Nephron (organoid): ENCODE measurements at regions not wholly inside any gene's neighbourhood (a gene's known extent, or its start where the extent isn't known, plus 50 kb on each side); places are given as distances from the start of the nearest gene placed in this dataset.

Experiments
- H3K27ac Mint-ChIP-seq, 3 experiments: 2 replicates each; pipeline ENCODE4 v1.8.0; 2020; ENCODE audit warnings: mixed read lengths in 3 of 3, mild to moderate bottlenecking in 2 of 3, moderate library complexity in 1 of 3
- H3K27me3 Mint-ChIP-seq: 2 replicates; pipeline ENCODE4 v1.8.0; 2021; ENCODE audit warnings: low read depth, mild to moderate bottlenecking, moderate library complexity, mixed read lengths
- H3K36me3 Mint-ChIP-seq: 2 replicates; pipeline ENCODE4 v1.8.0; 2020; ENCODE audit warnings: low read depth, mixed read lengths
- H3K4me1 Mint-ChIP-seq: 2 replicates; pipeline ENCODE4 v1.8.0; 2020; ENCODE audit warnings: mixed read lengths
- H3K4me3 Mint-ChIP-seq, 3 experiments: 2 replicates each; pipeline ENCODE4 v1.8.0; 2020; ENCODE audit warnings: mild to moderate bottlenecking in 3 of 3, mixed read lengths in 3 of 3, moderate library complexity in 2 of 3
- H3K9me3 Mint-ChIP-seq: 2 replicates; pipeline ENCODE4 v1.8.0; 2020; ENCODE audit warnings: mixed read lengths
- TF ChIP-seq, protein P1 (sequence below), 3 experiments: fragments of 200-600 bp; sonication (generic); IDR thresholded peaks; one replicate each; pipeline ENCODE4 v1.5.0; 2021; ENCODE audit warnings: antibody characterized with exemption in 3 of 3; ENCODE audit not compliant: unreplicated experiment in 3 of 3

DNA sequence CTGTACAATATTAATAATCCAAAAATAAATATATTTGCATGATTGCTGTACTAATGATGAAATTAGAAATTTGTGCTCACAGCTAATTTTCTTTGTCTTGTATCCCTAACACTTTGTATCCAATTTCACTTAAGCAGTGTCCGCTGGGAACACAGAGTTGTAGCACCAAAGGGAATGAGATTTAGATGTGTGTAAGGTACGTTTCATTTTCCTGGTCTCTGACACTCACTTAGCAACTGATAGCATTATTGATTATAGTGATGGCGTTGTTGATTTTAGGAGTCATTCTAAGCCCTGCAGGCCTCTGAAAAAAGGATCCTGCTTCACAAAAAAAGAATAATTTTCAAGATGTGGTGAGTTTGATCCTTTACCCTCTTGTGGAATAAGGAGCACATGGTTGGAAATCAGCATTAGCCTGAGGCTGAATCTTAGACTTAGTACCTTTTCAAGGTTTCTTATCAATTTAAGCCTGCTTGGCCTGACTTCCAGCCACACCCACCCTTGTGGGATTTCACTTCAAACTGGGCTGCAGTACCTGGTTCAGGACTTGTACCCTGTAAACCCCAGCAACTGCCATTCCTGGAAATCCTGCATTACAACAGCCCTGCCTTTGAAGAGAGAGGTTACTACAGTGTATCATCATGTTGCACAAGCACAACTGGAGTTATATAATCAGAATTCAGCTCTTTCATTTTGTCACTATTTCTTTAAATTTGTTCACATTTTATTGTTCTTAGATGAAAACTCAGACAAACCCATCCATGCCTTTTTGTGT lies 116.2 kb downstream of the RND3 start:
- Mint-ChIP-seq H3K36me3 (no peaks in the 10 kb centered on the region), H3K4me3 (no peak overlapping the region), H3K9me3 (no peaks in the 10 kb centered on the region), H3K27ac (no peak overlapping the region), H3K27me3 (peaks cover 4% of the 10 kb centered on the region), H3K4me1 (no peaks in the 10 kb centered on the region)
- TF ChIP-seq, protein P1, sequence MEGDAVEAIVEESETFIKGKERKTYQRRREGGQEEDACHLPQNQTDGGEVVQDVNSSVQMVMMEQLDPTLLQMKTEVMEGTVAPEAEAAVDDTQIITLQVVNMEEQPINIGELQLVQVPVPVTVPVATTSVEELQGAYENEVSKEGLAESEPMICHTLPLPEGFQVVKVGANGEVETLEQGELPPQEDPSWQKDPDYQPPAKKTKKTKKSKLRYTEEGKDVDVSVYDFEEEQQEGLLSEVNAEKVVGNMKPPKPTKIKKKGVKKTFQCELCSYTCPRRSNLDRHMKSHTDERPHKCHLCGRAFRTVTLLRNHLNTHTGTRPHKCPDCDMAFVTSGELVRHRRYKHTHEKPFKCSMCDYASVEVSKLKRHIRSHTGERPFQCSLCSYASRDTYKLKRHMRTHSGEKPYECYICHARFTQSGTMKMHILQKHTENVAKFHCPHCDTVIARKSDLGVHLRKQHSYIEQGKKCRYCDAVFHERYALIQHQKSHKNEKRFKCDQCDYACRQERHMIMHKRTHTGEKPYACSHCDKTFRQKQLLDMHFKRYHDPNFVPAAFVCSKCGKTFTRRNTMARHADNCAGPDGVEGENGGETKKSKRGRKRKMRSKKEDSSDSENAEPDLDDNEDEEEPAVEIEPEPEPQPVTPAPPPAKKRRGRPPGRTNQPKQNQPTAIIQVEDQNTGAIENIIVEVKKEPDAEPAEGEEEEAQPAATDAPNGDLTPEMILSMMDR (IDR thresholded peaks at IDR 0.05; ENCODE audit: unreplicated experiment in 3 of 3), result no peak

DNA sequence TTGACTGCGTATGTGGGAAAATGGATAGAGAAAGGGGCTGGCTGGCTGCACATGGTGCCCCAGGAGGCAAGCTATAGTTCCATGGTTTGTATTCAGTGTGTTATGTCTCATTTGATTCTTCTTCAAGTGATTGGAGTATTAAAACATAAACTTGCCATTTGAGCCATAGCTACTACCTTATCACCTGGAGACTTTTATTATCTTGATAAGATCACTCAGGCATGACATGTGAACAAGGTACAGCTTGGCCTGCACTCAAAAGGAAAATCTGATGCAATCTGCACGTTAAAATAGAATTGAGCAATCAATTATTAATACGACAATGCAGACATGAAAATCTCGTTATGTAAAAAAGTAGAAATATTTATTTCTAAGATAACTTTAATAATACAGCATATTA lies 116.9 kb downstream of the RND3 start:
- TF ChIP-seq, protein P1 (IDR thresholded peaks at IDR 0.05; ENCODE audit: unreplicated experiment in 3 of 3), result no peak
- Mint-ChIP-seq H3K4me1 (no peaks in the 10 kb centered on the region), H3K27ac (no peak overlapping the region), H3K4me3 (no peak overlapping the region), H3K9me3 (no peaks in the 10 kb centered on the region), H3K36me3 (no peaks in the 10 kb centered on the region), H3K27me3 (peaks cover 4% of the 10 kb centered on the region)

DNA sequence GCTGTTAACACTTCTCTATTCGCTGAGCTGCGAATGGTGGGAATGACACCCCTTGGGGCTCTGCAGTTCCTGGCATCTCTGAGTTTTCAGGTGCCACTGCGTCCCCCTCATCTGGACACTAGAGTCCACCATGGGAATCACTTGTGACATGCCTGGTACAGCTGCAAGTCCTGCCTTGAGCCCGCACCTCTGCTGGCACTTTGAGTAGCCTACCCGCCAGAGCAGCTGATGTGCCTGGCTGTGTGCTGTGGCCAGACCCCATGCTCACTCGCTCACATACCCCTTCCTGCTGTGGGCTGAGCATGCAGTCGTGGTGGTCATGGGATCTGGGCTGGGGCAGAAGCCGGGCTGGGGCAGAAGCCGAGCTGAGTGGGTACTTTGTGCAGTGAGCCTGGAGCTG lies 117.6 kb downstream of the RND3 start:
- Mint-ChIP-seq H3K4me3 (no peak overlapping the region), H3K27me3 (peaks cover 4% of the 10 kb centered on the region), H3K27ac (no peak overlapping the region), H3K9me3 (no peaks in the 10 kb centered on the region), H3K36me3 (no peaks in the 10 kb centered on the region), H3K4me1 (no peaks in the 10 kb centered on the region)
- TF ChIP-seq, protein P1 (IDR thresholded peaks at IDR 0.05; ENCODE audit: unreplicated experiment in 3 of 3), result no peak

DNA sequence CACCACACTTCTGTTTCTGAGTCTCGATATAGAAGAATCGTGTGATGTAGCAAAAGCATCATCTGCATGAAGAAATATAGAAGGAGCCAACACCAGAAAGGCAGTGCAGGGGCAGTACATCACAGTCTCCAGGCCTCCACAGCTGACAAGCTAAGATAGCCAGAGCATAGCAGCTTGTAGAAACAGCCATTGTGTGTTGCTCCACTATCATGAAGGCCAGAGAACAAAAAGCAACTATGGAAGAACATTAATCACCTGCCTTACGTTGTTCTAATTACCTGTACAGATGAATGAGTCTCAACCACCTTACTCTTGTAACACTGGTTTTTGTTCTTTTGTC lies 129.0 kb downstream of the RND3 start:
- peaks cover 7% of the 10 kb centered on the region for H3K9me3 Mint-ChIP-seq
- TF ChIP-seq, protein P1 (IDR thresholded peaks at IDR 0.05; ENCODE audit: unreplicated experiment in 3 of 3), result no peak
- no peak overlapping the region for H3K27ac Mint-ChIP-seq
- no peaks in the 10 kb centered on the region for H3K36me3 Mint-ChIP-seq
- H3K4me1 Mint-ChIP-seq, result no peaks in the 10 kb centered on the region
- H3K4me3 Mint-ChIP-seq, result no peak overlapping the region
- H3K27me3 Mint-ChIP-seq, result peaks cover 3% of the 10 kb centered on the region

DNA sequence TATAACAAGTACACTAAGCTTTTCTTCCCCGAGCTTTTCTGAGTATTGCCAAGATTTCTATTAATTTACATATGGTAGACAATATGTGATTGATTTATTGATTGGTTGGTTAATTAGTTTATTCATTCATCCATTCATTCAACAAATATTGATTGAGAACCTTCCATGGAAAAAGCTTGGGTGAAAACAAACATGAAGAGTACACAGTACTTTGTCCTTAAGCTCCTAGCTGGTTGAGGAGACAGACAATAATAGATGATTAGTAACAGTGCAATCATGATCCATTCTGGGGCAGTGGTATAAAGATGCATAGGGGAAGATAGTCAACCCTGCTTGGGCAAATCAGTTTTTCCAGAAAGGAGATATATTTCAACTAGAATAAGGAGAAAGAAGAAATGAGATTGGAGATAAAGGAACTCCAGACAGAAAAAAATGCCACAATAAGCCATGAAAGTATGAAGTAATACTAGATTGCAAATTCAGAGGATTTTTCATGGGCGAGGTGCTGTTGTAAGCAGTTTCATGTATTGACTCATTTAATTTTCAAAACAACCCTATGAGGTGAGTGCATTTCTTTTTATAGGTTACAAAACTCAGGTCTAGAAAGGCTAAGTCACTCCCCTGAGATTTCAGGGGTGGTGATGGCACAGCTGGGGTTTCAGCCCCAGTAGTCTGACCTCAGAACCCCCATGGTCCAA lies 129.5 kb downstream of the RND3 start:
- no peak overlapping the region for H3K4me3 Mint-ChIP-seq
- peaks cover 7% of the 10 kb centered on the region for H3K9me3 Mint-ChIP-seq
- H3K4me1 Mint-ChIP-seq, result no peaks in the 10 kb centered on the region
- peaks cover 3% of the 10 kb centered on the region for H3K27me3 Mint-ChIP-seq
- no peaks in the 10 kb centered on the region for H3K36me3 Mint-ChIP-seq
- TF ChIP-seq, protein P1 (IDR thresholded peaks at IDR 0.05; ENCODE audit: unreplicated experiment in 3 of 3), result no peak
- H3K27ac Mint-ChIP-seq, result no peak overlapping the region

DNA sequence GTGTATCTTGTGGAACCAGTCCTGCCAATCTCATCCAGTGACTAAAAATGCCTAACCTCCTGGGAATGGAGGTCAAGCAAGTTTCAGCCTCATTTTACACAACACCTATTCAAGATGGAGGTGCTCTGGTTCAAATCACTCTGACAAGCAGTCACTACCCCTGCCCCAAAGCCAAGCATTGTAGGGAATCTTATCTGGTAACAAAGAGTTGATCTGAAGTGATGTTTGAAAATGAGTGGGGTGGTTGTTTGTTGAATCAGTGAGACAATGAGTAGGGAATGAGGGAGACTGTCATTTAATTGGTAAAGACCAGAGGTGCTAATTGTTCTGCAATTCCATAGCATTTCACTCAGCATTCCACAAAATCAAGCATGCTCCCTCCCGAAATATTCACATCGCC lies 132.0 kb downstream of the RND3 start:
- Mint-ChIP-seq H3K27me3 (peaks cover 3% of the 10 kb centered on the region), H3K4me1 (no peaks in the 10 kb centered on the region), H3K27ac (no peak overlapping the region)

More for the DNA sequence above, 132.0 kb downstream of the RND3 start:
- no peak overlapping the region for H3K4me3 Mint-ChIP-seq
- TF ChIP-seq, protein P1 (IDR thresholded peaks at IDR 0.05; ENCODE audit: unreplicated experiment in 3 of 3), result no peak
- H3K9me3 Mint-ChIP-seq, result peaks cover 3% of the 10 kb centered on the region
- no peaks in the 10 kb centered on the region for H3K36me3 Mint-ChIP-seq
